ENCODE measurements at regions not wholly inside any gene's neighbourhood (a gene's known extent, or its start where the extent isn't known, plus 50 kb on each side); places are given as distances from the start of the nearest gene placed in this dataset.
"Not testable (repeated sequence)": the region's sequence is repeated elsewhere in the genome, so short reads cannot be mapped to it uniquely, and the experiment has no call there.

GRCh38 chr2:36165132-36165531, 190.4 kb upstream of the CRIM1 start:
- Mint-ChIP-seq H3K27me3 (peaks cover 7% of the 10 kb centered on the region), H3K36me3 (ENCODE audit: low read depth) (no peaks in the 10 kb centered on the region), H3K4me1 (no peaks in the 10 kb centered on the region), H3K27ac (no peak overlapping the region), H3K4me3 (no peak overlapping the region), H3K9me3 (no peaks in the 10 kb centered on the region)
- DNase-seq, result no peak
- ATAC-seq, result no peak

GRCh38 chr2:36163520-36164254, 191.9 kb upstream of the CRIM1 start:
- no peak overlapping the region for H3K4me3 Mint-ChIP-seq
- H3K27me3 Mint-ChIP-seq, result peaks cover 7% of the 10 kb centered on the region
- no peaks in the 10 kb centered on the region for H3K9me3 Mint-ChIP-seq
- no peak overlapping the region for H3K27ac Mint-ChIP-seq
- no peaks in the 10 kb centered on the region for H3K36me3 Mint-ChIP-seq (ENCODE audit: low read depth)
- ATAC-seq (no peak), DNase-seq (no peak)
- peaks cover 2% of the 10 kb centered on the region for H3K4me1 Mint-ChIP-seq

GRCh38 chr2:36157093-36157492, 198.5 kb upstream of the CRIM1 start:
- H3K27ac Mint-ChIP-seq; H3K27me3 Mint-ChIP-seq; H3K4me1 Mint-ChIP-seq; H3K36me3 Mint-ChIP-seq (ENCODE audit: low read depth); ATAC-seq; H3K9me3 Mint-ChIP-seq; DNase-seq; H3K4me3 Mint-ChIP-seq: not testable (repeated sequence)

- Mint-ChIP-seq H3K4me3 (no peak overlapping the region), H3K9me3 (no peaks in the 10 kb centered on the region), H3K27ac (no peak overlapping the region), H3K27me3 (peaks cover 1% of the 10 kb centered on the region), H3K36me3 (ENCODE audit: low read depth) (no peaks in the 10 kb centered on the region), H3K4me1 (peaks cover 15% of the 10 kb centered on the region)
- no peak for DNase-seq
- ATAC-seq, result peak; percentile 59
These were observed 207.7 kb upstream of the CRIM1 start for GRCh38 chr2:36147670-36148390.

GRCh38 chr2:36146765-36147164, 208.8 kb upstream of the CRIM1 start:
- peak; percentile 10 for ATAC-seq
- H3K36me3 Mint-ChIP-seq (ENCODE audit: low read depth), result no peaks in the 10 kb centered on the region
- no peak for DNase-seq
- H3K9me3 Mint-ChIP-seq, result no peaks in the 10 kb centered on the region
- H3K27ac Mint-ChIP-seq, result no peak overlapping the region
- H3K27me3 Mint-ChIP-seq, result peaks cover 1% of the 10 kb centered on the region
- H3K4me3 Mint-ChIP-seq, result no peak overlapping the region
- H3K4me1 Mint-ChIP-seq, result peaks cover 15% of the 10 kb centered on the region

GRCh38 chr2:36140391-36140790, 215.2 kb upstream of the CRIM1 start:
- ATAC-seq (no peak), DNase-seq (no peak)
- Mint-ChIP-seq H3K27ac (no peak overlapping the region), H3K9me3 (no peaks in the 10 kb centered on the region), H3K4me3 (no peak overlapping the region), H3K4me1 (peaks cover 14% of the 10 kb centered on the region), H3K36me3 (ENCODE audit: low read depth) (no peaks in the 10 kb centered on the region), H3K27me3 (no peaks in the 10 kb centered on the region)

- Mint-ChIP-seq H3K9me3 (no peaks in the 10 kb centered on the region), H3K4me1 (peaks cover 16% of the 10 kb centered on the region), H3K27me3 (no peaks in the 10 kb centered on the region), H3K36me3 (ENCODE audit: low read depth) (no peaks in the 10 kb centered on the region), H3K27ac (no peak overlapping the region), H3K4me3 (no peak overlapping the region)
- ATAC-seq (no peak), DNase-seq (no peak)
These were observed 218.0 kb upstream of the CRIM1 start for GRCh38 chr2:36137612-36138011.

GRCh38 chr2:36134281-36134680, 221.3 kb upstream of the CRIM1 start:
- Mint-ChIP-seq H3K27ac (no peak overlapping the region), H3K9me3 (no peaks in the 10 kb centered on the region), H3K36me3 (ENCODE audit: low read depth) (no peaks in the 10 kb centered on the region), H3K4me1 (peaks cover 20% of the 10 kb centered on the region), H3K27me3 (no peaks in the 10 kb centered on the region), H3K4me3 (no peak overlapping the region)
- DNase-seq (no peak), ATAC-seq (no peak)

- Mint-ChIP-seq H3K36me3 (ENCODE audit: low read depth) (no peaks in the 10 kb centered on the region), H3K27me3 (peaks cover 7% of the 10 kb centered on the region), H3K9me3 (no peaks in the 10 kb centered on the region), H3K4me3 (no peak overlapping the region), H3K27ac (no peak overlapping the region), H3K4me1 (peaks cover 14% of the 10 kb centered on the region)
- ATAC-seq (no peak), DNase-seq (no peak)
These were observed 227.2 kb upstream of the CRIM1 start for GRCh38 chr2:36128359-36128758.

GRCh38 chr2:36125702-36126101, 229.9 kb upstream of the CRIM1 start:
- Mint-ChIP-seq H3K4me3 (no peak overlapping the region), H3K36me3 (ENCODE audit: low read depth) (no peaks in the 10 kb centered on the region), H3K27me3 (peaks cover 14% of the 10 kb centered on the region), H3K4me1 (peaks cover 14% of the 10 kb centered on the region), H3K9me3 (peaks cover 4% of the 10 kb centered on the region), H3K27ac (no peak overlapping the region)
- DNase-seq (no peak), ATAC-seq (no peak)

GRCh38 chr2:36123995-36124394, 231.6 kb upstream of the CRIM1 start:
- no peak for DNase-seq
- ATAC-seq, result peak; percentile 69
- peaks cover 10% of the 10 kb centered on the region for H3K4me1 Mint-ChIP-seq

GRCh38 chr2:36097022-36097421, 258.6 kb upstream of the CRIM1 start:
- Mint-ChIP-seq H3K27me3 (peaks cover 2% of the 10 kb centered on the region), H3K4me1 (no peaks in the 10 kb centered on the region), H3K36me3 (ENCODE audit: low read depth) (peaks cover 3% of the 10 kb centered on the region), H3K4me3 (no peak overlapping the region), H3K27ac (no peak overlapping the region), H3K9me3 (peaks cover 16% of the 10 kb centered on the region)
- ATAC-seq, result no peak
- DNase-seq, result no peak

More at GRCh38 chr2:36123995-36124394, 231.6 kb upstream of the CRIM1 start:
- peaks cover 8% of the 10 kb centered on the region for H3K9me3 Mint-ChIP-seq
- peaks cover 22% of the 10 kb centered on the region for H3K27me3 Mint-ChIP-seq
- no peak overlapping the region for H3K4me3 Mint-ChIP-seq
- no peak overlapping the region for H3K27ac Mint-ChIP-seq
- H3K36me3 Mint-ChIP-seq (ENCODE audit: low read depth), result no peaks in the 10 kb centered on the region

GRCh38 chr2:36091844-36092741, 263.5 kb upstream of the CRIM1 start:
- H3K4me3 Mint-ChIP-seq; H3K36me3 Mint-ChIP-seq (ENCODE audit: low read depth): not testable (repeated sequence)

GRCh38 chr2:36088716-36089328, 266.8 kb upstream of the CRIM1 start:
- no peak for DNase-seq
- Mint-ChIP-seq H3K4me3 (no peak overlapping the region), H3K27ac (no peak overlapping the region), H3K36me3 (ENCODE audit: low read depth) (no peaks in the 10 kb centered on the region), H3K4me1 (no peaks in the 10 kb centered on the region), H3K9me3 (peaks cover 5% of the 10 kb centered on the region), H3K27me3 (peaks cover 13% of the 10 kb centered on the region)
- ATAC-seq, result no peak

More at GRCh38 chr2:36091844-36092741, 263.5 kb upstream of the CRIM1 start:
- peaks cover 11% of the 10 kb centered on the region for H3K9me3 Mint-ChIP-seq
- ATAC-seq, H3K4me1 Mint-ChIP-seq, H3K27ac Mint-ChIP-seq, H3K27me3 Mint-ChIP-seq, DNase-seq: not testable (repeated sequence)
